Mesenchymal stem cell (in vitro differentiated cells and primary cell): ENCODE measurements at regions not wholly inside any gene's neighbourhood (a gene's known extent, or its start where the extent isn't known, plus 50 kb on each side); places are given as distances from the start of the nearest gene placed in this dataset.

Experiments
- DNase-seq: peaks from one replicate; pipeline ENCODE4 v3.0.0-alpha.2; 2013
- H2AFZ ChIP-seq: one replicate; pipeline ENCODE4 v1.6.1; 2013; ENCODE audit warnings: low read depth, mild to moderate bottlenecking, control low read depth, inconsistent platforms, low read length, moderate library complexity
- H2AK5ac ChIP-seq: 2 replicates; pipeline ENCODE4 v1.6.1; 2013; ENCODE audit warnings: low read length, moderate library complexity, mild to moderate bottlenecking, inconsistent platforms; ENCODE audit not compliant: severe bottlenecking
- H2BK120ac ChIP-seq: one replicate; pipeline ENCODE4 v1.6.1; 2013; ENCODE audit warnings: low read depth, mild to moderate bottlenecking, inconsistent platforms, low read length, moderate library complexity
- H2BK12ac ChIP-seq, 2 experiments: one replicate each; pipeline ENCODE4 v1.6.1; 2013; ENCODE audit warnings: inconsistent platforms in 2 of 2, low read length in 2 of 2, mild to moderate bottlenecking in 2 of 2, moderate library complexity in 2 of 2, control low read depth in 1 of 2
- H2BK15ac ChIP-seq: one replicate; pipeline ENCODE4 v1.6.1; 2013; ENCODE audit warnings: mild to moderate bottlenecking, low read depth, inconsistent platforms; ENCODE audit not compliant: poor library complexity, severe bottlenecking
- H2BK5ac ChIP-seq: 2 replicates; pipeline ENCODE4 v1.6.1; 2013; ENCODE audit warnings: low read depth, mild to moderate bottlenecking, low read length, control low read depth, inconsistent platforms; ENCODE audit not compliant: poor library complexity, severe bottlenecking
- H3K14ac ChIP-seq, 2 experiments: one replicate each; pipeline ENCODE4 v1.6.1; 2013; ENCODE audit warnings: inconsistent platforms in 2 of 2, low read length in 2 of 2, control low read depth in 1 of 2, mild to moderate bottlenecking in 1 of 2, moderate library complexity in 1 of 2
- H3K18ac ChIP-seq, 2 experiments: one replicate each; pipeline ENCODE4 v1.6.1; 2013; ENCODE audit warnings: inconsistent platforms in 2 of 2, low read length in 2 of 2, control low read depth in 1 of 2, low read depth in 1 of 2, mild to moderate bottlenecking in 1 of 2
- H3K23ac ChIP-seq, 2 experiments: one replicate each; pipeline ENCODE4 v1.6.1; 2013; ENCODE audit warnings: inconsistent platforms in 2 of 2, low read length in 2 of 2, mild to moderate bottlenecking in 2 of 2, moderate library complexity in 2 of 2, control low read depth in 1 of 2
- H3K27ac ChIP-seq: 2 replicates; pipeline ENCODE4 v1.5.1; 2013; ENCODE audit warnings: mild to moderate bottlenecking, moderate library complexity, low read length, control low read depth, inconsistent platforms; ENCODE audit not compliant: poor library complexity, severe bottlenecking
- H3K27me3 ChIP-seq, 2 experiments: 2 replicates each; pipeline versions ENCODE4 v1.6.1 to v1.7.0; 2013; ENCODE audit warnings: low read length in 2 of 2, mild to moderate bottlenecking in 2 of 2, moderate library complexity in 2 of 2, control low read depth in 1 of 2, inconsistent platforms in 1 of 2; ENCODE audit not compliant: control insufficient read depth in 1 of 2, insufficient read depth in 1 of 2
- H3K36me3 ChIP-seq, 2 experiments: 2 replicates each; pipeline versions ENCODE4 v1.6.1 to v1.7.0; 2013; ENCODE audit warnings: low read length in 2 of 2, control low read depth in 1 of 2, inconsistent platforms in 1 of 2, low read depth in 1 of 2, mild to moderate bottlenecking in 1 of 2; ENCODE audit not compliant: insufficient read depth in 2 of 2, control insufficient read depth in 1 of 2
- H3K4ac ChIP-seq, 2 experiments: one replicate each; pipeline ENCODE4 v1.6.1; 2013; ENCODE audit warnings: inconsistent platforms in 2 of 2, low read length in 2 of 2, mild to moderate bottlenecking in 2 of 2, moderate library complexity in 2 of 2, control low read depth in 1 of 2, low read depth in 1 of 2
- H3K4me1 ChIP-seq: 2 replicates; pipeline ENCODE4 v1.6.1; 2013; ENCODE audit warnings: low read depth, low read length, control low read depth; ENCODE audit not compliant: control insufficient read depth, insufficient read depth
- H3K4me2 ChIP-seq: 2 replicates; pipeline ENCODE4 v1.6.1; 2013; ENCODE audit warnings: low read length, mild to moderate bottlenecking, inconsistent platforms; ENCODE audit not compliant: poor library complexity, severe bottlenecking
- H3K4me3 ChIP-seq, 2 experiments: 2 replicates each; pipeline versions ENCODE4 v1.5.1 to v1.7.0; 2013; ENCODE audit warnings: low read length in 2 of 2, mild to moderate bottlenecking in 2 of 2, control low read depth in 1 of 2, low read depth in 1 of 2; ENCODE audit not compliant: insufficient read depth in 1 of 2
- H3K79me1 ChIP-seq: replicated peaks from 2 replicates; pipeline ENCODE4 v1.6.1; 2013; ENCODE audit warnings: mild to moderate bottlenecking, control low read depth, low read length, inconsistent platforms; ENCODE audit not compliant: poor library complexity, severe bottlenecking
- H3K9ac ChIP-seq: 2 replicates; pipeline ENCODE4 v1.7.0; 2013; ENCODE audit warnings: mild to moderate bottlenecking, low read length, moderate library complexity
- H3K9me3 ChIP-seq: 2 replicates; pipeline ENCODE4 v1.7.0; 2013; ENCODE audit warnings: mild to moderate bottlenecking, low read length; ENCODE audit not compliant: control insufficient read depth
- H4K8ac ChIP-seq: one replicate; pipeline ENCODE4 v1.6.1; 2013; ENCODE audit warnings: inconsistent platforms, mild to moderate bottlenecking, low read length, moderate library complexity
- H4K91ac ChIP-seq: one replicate; pipeline ENCODE4 v1.6.1; 2013; ENCODE audit warnings: mild to moderate bottlenecking, low read length, inconsistent platforms
- WGBS: methylation state at CpG from one replicate; pipeline ENCODE4 v1.1.7; 2013; ENCODE audit warnings: mixed read lengths; 5-methylcytosine and 5-hydroxymethylcytosine counted together

GRCh38 chr13:85541476-85541875, 257.7 kb downstream of the SLITRK6 start:
- Histone ChIP-seq H3K79me1 (no peaks in the 10 kb centered on the region), H2AFZ (no peak overlapping the region), H2AK5ac (no peak overlapping the region), H3K14ac (no peak overlapping the region), H3K18ac (no peak overlapping the region), H2BK5ac (no peak overlapping the region), H2BK120ac (no peak overlapping the region), H3K27me3 (no peaks in the 10 kb centered on the region), H3K9me3 (no peaks in the 10 kb centered on the region), H3K4ac (no peak overlapping the region), H3K9ac (no peak overlapping the region), H3K27ac (no peak overlapping the region), H3K36me3 (no peaks in the 10 kb centered on the region), H2BK12ac (no peak overlapping the region), H3K4me1 (no peaks in the 10 kb centered on the region), H4K91ac (no peak overlapping the region), H3K4me3 (no peak overlapping the region), H3K4me2 (no peak overlapping the region), H4K8ac (no peak overlapping the region), H2BK15ac (no peak overlapping the region), H3K23ac (no peak overlapping the region)
- 100% methylated on average over 2 of the region's 2 CpGs for WGBS
- DNase-seq, result no peak

GRCh38 chr13:85538957-85539356, 260.3 kb downstream of the SLITRK6 start:
- Histone ChIP-seq H3K27me3 (no peaks in the 10 kb centered on the region), H2AFZ (no peak overlapping the region), H3K23ac (no peak overlapping the region), H3K18ac (no peak overlapping the region), H2BK15ac (no peak overlapping the region), H3K36me3 (no peaks in the 10 kb centered on the region), H2AK5ac (no peak overlapping the region), H3K79me1 (no peaks in the 10 kb centered on the region), H3K4ac (no peak overlapping the region), H3K14ac (no peak overlapping the region), H3K4me1 (no peaks in the 10 kb centered on the region), H4K8ac (no peak overlapping the region), H4K91ac (no peak overlapping the region), H2BK120ac (no peak overlapping the region), H3K4me2 (no peak overlapping the region), H3K4me3 (no peak overlapping the region), H2BK5ac (no peak overlapping the region), H2BK12ac (no peak overlapping the region), H3K27ac (no peak overlapping the region), H3K9ac (no peak overlapping the region), H3K9me3 (no peaks in the 10 kb centered on the region)
- 93% methylated on average over 2 of the region's 4 CpGs for whole genome bisulfite sequencing
- DNase-seq, result no peak

GRCh38 chr13:85537601-85538000, 261.6 kb downstream of the SLITRK6 start:
- no peak overlapping the region for H4K8ac ChIP-seq
- no CpG with 5 or more reads among the region's 2 CpGs for whole genome bisulfite sequencing

GRCh38 chr13:85536706-85537105, 262.5 kb downstream of the SLITRK6 start:
- H3K23ac ChIP-seq, result no peak overlapping the region
- H3K27me3 ChIP-seq, result no peaks in the 10 kb centered on the region
- no peak overlapping the region for H2BK12ac ChIP-seq
- no peak overlapping the region for H3K4me3 ChIP-seq
- no peak overlapping the region for H3K4me2 ChIP-seq
- no peak overlapping the region for H3K14ac ChIP-seq
- no peak overlapping the region for H2BK5ac ChIP-seq
- H3K4me1 ChIP-seq, result no peaks in the 10 kb centered on the region
- H3K9ac ChIP-seq, result no peak overlapping the region
- H4K8ac ChIP-seq, result no peak overlapping the region
- no peaks in the 10 kb centered on the region for H3K9me3 ChIP-seq
- no peaks in the 10 kb centered on the region for H3K79me1 ChIP-seq
- H3K18ac ChIP-seq, result no peak overlapping the region
- H2BK120ac ChIP-seq, result no peak overlapping the region
- H2AK5ac ChIP-seq, result no peak overlapping the region
- H3K4ac ChIP-seq, result no peak overlapping the region
- DNase-seq, result no peak
- H4K91ac ChIP-seq, result no peak overlapping the region
- no peak overlapping the region for H2AFZ ChIP-seq
- 90% methylated on average over 1 of the region's 1 CpG for WGBS
- H2BK15ac ChIP-seq, result no peak overlapping the region
- H3K27ac ChIP-seq, result no peak overlapping the region
- no peaks in the 10 kb centered on the region for H3K36me3 ChIP-seq

More at GRCh38 chr13:85537601-85538000, 261.6 kb downstream of the SLITRK6 start:
- Histone ChIP-seq H3K23ac (no peak overlapping the region), H3K14ac (no peak overlapping the region), H4K91ac (no peak overlapping the region), H2AK5ac (no peak overlapping the region), H2BK5ac (no peak overlapping the region), H3K4me3 (no peak overlapping the region), H3K27ac (no peak overlapping the region), H3K18ac (no peak overlapping the region), H2BK12ac (no peak overlapping the region), H3K9ac (no peak overlapping the region), H2BK120ac (no peak overlapping the region), H3K27me3 (no peaks in the 10 kb centered on the region), H2AFZ (no peak overlapping the region), H3K36me3 (no peaks in the 10 kb centered on the region), H3K4me1 (no peaks in the 10 kb centered on the region), H3K4me2 (no peak overlapping the region), H2BK15ac (no peak overlapping the region), H3K4ac (no peak overlapping the region), H3K9me3 (no peaks in the 10 kb centered on the region), H3K79me1 (no peaks in the 10 kb centered on the region)
- DNase-seq, result no peak
